ENCODE measurements at regions not wholly inside any gene's neighbourhood (a gene's known extent, or its start where the extent isn't known, plus 50 kb on each side); places are given as distances from the start of the nearest gene placed in this dataset.

DNA sequence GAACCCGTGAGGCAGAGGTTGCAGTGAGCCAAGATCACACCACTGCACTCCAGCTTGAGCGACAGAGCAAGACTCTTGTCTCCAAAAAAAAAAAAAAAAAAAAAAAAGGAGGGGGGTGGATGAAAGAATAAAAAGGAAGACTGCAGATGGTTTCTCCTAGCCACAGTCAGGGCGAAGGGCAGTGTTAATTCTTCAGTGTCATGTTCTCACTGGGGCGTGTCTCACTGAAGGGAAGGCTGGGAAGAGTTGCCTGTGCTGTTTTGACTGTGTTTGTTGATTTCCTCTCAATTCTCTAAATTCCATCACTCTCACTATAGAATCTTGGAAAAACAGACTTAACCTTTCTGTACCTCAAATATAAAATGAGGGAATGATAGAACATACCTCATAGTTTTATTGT, 71.6 kb upstream of the DHX15 start:
- H3K36me3 Mint-ChIP-seq (ENCODE audit: low read depth): no peaks in the 10 kb centered on the region
- TF ChIP-seq, protein P1, sequence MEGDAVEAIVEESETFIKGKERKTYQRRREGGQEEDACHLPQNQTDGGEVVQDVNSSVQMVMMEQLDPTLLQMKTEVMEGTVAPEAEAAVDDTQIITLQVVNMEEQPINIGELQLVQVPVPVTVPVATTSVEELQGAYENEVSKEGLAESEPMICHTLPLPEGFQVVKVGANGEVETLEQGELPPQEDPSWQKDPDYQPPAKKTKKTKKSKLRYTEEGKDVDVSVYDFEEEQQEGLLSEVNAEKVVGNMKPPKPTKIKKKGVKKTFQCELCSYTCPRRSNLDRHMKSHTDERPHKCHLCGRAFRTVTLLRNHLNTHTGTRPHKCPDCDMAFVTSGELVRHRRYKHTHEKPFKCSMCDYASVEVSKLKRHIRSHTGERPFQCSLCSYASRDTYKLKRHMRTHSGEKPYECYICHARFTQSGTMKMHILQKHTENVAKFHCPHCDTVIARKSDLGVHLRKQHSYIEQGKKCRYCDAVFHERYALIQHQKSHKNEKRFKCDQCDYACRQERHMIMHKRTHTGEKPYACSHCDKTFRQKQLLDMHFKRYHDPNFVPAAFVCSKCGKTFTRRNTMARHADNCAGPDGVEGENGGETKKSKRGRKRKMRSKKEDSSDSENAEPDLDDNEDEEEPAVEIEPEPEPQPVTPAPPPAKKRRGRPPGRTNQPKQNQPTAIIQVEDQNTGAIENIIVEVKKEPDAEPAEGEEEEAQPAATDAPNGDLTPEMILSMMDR (IDR thresholded peaks at IDR 0.05): no peak
- peak; percentile 33 for DNase-seq
- H3K27ac Mint-ChIP-seq: peak overlapping the region; percentile 42
- H3K27me3 Mint-ChIP-seq (ENCODE audit: low read depth, poor library complexity): peaks cover 3% of the 10 kb centered on the region
- no peaks in the 10 kb centered on the region for H3K9me3 Mint-ChIP-seq
- peaks cover 53% of the 10 kb centered on the region for H3K4me1 Mint-ChIP-seq
- H3K4me3 Mint-ChIP-seq: no peak overlapping the region

DNA sequence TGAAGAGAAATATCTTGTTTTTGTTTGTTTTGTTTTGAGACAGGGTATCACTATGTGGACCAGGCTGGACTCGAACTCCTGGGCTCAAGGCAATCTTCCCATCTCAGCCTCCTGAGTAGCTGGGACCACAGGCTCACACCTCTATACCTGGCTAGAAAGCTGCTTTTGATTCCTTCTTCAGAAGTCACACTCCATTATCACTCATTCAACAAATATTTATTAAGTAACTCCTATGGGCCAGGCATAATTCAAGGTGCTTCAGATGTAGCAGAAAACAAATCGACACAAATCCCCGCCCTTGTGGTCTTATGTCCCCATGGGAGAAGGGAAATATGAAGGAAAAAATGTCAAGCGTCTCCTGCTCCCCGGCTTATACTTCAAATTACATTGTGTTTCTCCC, 72.6 kb upstream of the DHX15 start:
- Mint-ChIP-seq H3K36me3 (ENCODE audit: low read depth) (no peaks in the 10 kb centered on the region), H3K9me3 (no peaks in the 10 kb centered on the region), H3K4me1 (peaks cover 58% of the 10 kb centered on the region), H3K27me3 (ENCODE audit: low read depth, poor library complexity) (no peaks in the 10 kb centered on the region), H3K4me3 (no peak overlapping the region), H3K27ac (no peak overlapping the region)
- TF ChIP-seq, protein P1 (IDR thresholded peaks at IDR 0.05): no peak
- DNase-seq: no peak

DNA sequence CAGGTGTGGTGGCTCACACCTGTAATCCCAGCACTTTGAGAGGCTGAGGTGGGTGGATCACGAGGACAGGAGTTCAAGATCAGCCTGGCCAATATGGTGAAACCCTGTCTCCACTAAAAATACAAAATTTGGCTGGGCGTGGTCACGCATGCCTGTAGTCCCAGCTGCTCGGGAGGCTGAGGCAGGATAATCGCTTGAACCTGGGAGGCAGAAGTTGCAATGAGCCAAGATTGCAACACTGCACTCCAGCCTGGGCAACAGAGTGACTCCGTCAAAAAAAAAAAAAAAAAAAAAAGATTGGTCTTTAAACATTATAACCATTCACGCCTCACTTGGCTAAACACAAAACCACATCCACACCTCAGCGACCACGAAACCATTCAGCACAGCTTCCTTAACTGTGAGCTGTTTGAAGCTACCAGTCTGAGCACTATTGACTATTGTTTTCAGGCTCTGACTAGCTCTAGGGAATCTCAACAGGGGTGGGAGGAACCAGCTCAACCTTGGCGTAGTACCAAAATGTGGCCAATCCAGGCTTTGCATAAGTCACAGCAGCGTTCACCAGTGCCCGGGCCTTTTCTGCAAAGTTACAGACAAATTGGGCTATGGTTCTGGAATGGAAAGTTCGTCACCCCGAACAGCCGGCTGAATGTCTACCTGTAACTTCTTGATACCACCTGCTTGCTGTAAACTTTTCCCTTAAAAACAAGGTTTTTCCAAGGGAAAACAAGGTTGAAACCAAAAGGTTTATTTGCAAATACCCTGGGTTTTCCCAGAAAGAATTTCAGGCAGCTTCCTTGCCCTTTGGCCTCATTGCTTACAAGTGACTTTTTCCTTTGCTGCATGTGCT, 73.6 kb upstream of the DHX15 start:
- no peaks in the 10 kb centered on the region for H3K27me3 Mint-ChIP-seq (ENCODE audit: low read depth, poor library complexity)
- H3K36me3 Mint-ChIP-seq (ENCODE audit: low read depth): no peaks in the 10 kb centered on the region
- H3K27ac Mint-ChIP-seq: peak overlapping the region; percentile 25
- H3K4me1 Mint-ChIP-seq: peaks cover 69% of the 10 kb centered on the region
- peak overlapping the region; percentile 55 for H3K4me3 Mint-ChIP-seq
- DNase-seq: no peak
- H3K9me3 Mint-ChIP-seq: no peaks in the 10 kb centered on the region
- TF ChIP-seq, protein P1 (IDR thresholded peaks at IDR 0.05): no peak

DNA sequence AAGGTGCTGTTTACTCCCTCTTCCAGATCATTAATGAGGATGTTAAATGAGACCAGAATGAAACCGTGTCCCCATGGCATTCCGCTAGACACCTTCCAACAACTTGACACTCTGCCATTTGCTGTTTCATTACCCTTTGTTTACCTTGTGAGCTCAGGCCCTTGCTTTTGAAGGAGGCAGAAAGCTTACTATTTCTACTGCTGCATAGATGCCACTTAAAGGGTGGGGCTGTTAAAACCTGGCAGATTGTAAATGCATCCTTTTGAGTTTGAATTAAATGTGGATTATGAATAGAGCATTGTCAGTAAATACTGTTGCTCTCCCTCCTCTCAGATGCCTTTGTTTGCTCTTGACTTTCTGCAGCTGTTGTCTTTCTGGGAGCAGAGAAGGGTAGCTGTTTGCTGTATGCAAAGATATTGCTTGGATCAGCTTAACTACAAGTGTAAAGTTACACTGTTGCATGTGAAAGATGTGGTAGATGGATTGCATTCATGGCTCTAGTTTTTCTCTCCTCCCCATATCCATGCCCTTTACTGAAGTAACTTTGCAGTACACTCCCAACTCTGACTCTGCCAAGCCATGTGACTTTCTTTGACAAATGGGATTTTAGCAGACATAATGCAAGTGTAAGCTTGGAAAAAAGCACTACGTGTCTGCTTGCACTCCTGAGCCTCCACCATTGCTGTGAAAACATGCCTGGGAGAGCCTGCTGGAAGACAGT, 75.0 kb upstream of the DHX15 start:
- Mint-ChIP-seq H3K4me1 (peaks cover 81% of the 10 kb centered on the region), H3K27ac (peak overlapping the region; percentile 66)
- no peak for DNase-seq

DNA sequence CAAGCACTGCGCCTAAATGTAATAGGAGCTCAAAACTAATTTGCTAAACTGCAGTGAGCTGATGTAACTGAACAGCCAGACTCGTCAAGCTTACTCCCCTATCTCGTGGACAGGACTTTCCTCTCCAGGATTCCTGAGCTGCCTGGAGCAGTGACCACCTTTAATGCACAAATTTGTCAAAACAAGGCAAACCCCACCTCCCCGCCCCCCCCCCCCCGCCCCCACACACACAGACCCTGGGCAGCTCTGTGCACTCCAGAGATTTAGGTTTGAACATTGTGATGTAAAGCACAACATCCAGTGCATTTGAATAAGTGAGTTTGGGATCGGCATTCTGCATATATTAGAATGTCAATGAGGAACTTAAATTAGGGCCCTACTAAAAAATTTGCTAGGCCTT, 77.7 kb upstream of the DHX15 start:
- Mint-ChIP-seq H3K4me1 (peaks cover 61% of the 10 kb centered on the region), H3K4me3 (peak overlapping the region; percentile 50), H3K27ac (peak overlapping the region; percentile 53), H3K9me3 (no peaks in the 10 kb centered on the region), H3K27me3 (ENCODE audit: low read depth, poor library complexity) (no peaks in the 10 kb centered on the region), H3K36me3 (ENCODE audit: low read depth) (no peaks in the 10 kb centered on the region)
- DNase-seq: no peak
- TF ChIP-seq, protein P1 (IDR thresholded peaks at IDR 0.05): no peak

More for the DNA sequence above, 75.0 kb upstream of the DHX15 start:
- no peaks in the 10 kb centered on the region for H3K36me3 Mint-ChIP-seq (ENCODE audit: low read depth)
- peak overlapping the region; percentile 28 for H3K4me3 Mint-ChIP-seq
- H3K27me3 Mint-ChIP-seq (ENCODE audit: low read depth, poor library complexity): no peaks in the 10 kb centered on the region
- no peaks in the 10 kb centered on the region for H3K9me3 Mint-ChIP-seq
- TF ChIP-seq, protein P1 (IDR thresholded peaks at IDR 0.05): no peak

Measured in nephron progenitor cell (in vitro differentiated cells).